Upper lobe of right lung (tissue), 1 donor: ENCODE measurements at regions not wholly inside any gene's neighbourhood (a gene's known extent, or its start where the extent isn't known, plus 50 kb on each side); places are given as distances from the start of the nearest gene placed in this dataset.
"Not testable (repeated sequence)": the region's sequence is repeated elsewhere in the genome, so short reads cannot be mapped to it uniquely, and the experiment has no call there.

Source experiments
- ATAC-seq: fragments of 200-7000 bp; cut with Tn5 transposase; one replicate; pipeline ENCODE4 v1.9.1; 2020; ENCODE audit warnings: mild to moderate bottlenecking, moderate library complexity
- DNase-seq: peaks from one replicate; pipeline ENCODE4 v3.0.0-alpha.2; 2020
- H3K27ac ChIP-seq: fragments of 200-600 bp; one replicate; pipeline ENCODE4 v1.8.0; 2022
- H3K27me3 ChIP-seq: fragments of 200-600 bp; one replicate; pipeline ENCODE4 v1.8.0; 2022; ENCODE audit warnings: mild to moderate bottlenecking
- H3K36me3 ChIP-seq: fragments of 200-600 bp; one replicate; pipeline ENCODE4 v1.8.0; 2022
- H3K4me1 ChIP-seq: fragments of 200-600 bp; one replicate; pipeline ENCODE4 v1.8.0; 2022
- H3K4me3 ChIP-seq: fragments of 200-600 bp; one replicate; pipeline ENCODE4 v1.8.0; 2022; ENCODE audit warnings: mild to moderate bottlenecking
- H3K9me3 ChIP-seq: fragments of 200-600 bp; one replicate; pipeline ENCODE4 v1.8.0; 2022
- intact Hi-C: fragments of 100-400 bp; cut with DNase I; formaldehyde crosslinking; loops from one replicate; pipeline ENCODE4 v1.11.0; 2022
- TF ChIP-seq, protein P1 (sequence below): fragments of 200-600 bp; IDR thresholded peaks from one replicate; pipeline ENCODE4 v1.8.0; 2022; ENCODE audit warnings: antibody characterized with exemption
- donor health status: DM: no; HTN: yes; CAD: no; lungs with severe emphysema.

- H3K4me3 ChIP-seq, result no peak overlapping the region
- no peaks in the 10 kb centered on the region for H3K27me3 ChIP-seq
- intact Hi-C loops, result no loop called here
- DNase-seq (no peak), ATAC-seq (no peak)
- no peak overlapping the region for H3K27ac ChIP-seq
- H3K36me3 ChIP-seq, result no peaks in the 10 kb centered on the region
- TF ChIP-seq, protein P1, sequence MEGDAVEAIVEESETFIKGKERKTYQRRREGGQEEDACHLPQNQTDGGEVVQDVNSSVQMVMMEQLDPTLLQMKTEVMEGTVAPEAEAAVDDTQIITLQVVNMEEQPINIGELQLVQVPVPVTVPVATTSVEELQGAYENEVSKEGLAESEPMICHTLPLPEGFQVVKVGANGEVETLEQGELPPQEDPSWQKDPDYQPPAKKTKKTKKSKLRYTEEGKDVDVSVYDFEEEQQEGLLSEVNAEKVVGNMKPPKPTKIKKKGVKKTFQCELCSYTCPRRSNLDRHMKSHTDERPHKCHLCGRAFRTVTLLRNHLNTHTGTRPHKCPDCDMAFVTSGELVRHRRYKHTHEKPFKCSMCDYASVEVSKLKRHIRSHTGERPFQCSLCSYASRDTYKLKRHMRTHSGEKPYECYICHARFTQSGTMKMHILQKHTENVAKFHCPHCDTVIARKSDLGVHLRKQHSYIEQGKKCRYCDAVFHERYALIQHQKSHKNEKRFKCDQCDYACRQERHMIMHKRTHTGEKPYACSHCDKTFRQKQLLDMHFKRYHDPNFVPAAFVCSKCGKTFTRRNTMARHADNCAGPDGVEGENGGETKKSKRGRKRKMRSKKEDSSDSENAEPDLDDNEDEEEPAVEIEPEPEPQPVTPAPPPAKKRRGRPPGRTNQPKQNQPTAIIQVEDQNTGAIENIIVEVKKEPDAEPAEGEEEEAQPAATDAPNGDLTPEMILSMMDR, result no peak
- no peaks in the 10 kb centered on the region for H3K4me1 ChIP-seq
- no peaks in the 10 kb centered on the region for H3K9me3 ChIP-seq
Observed at GRCh38 chr2:64250063-64250462, 105.8 kb upstream of the PELI1 start.

- Histone ChIP-seq H3K4me3 (no peak overlapping the region), H3K27me3 (no peaks in the 10 kb centered on the region), H3K36me3 (no peaks in the 10 kb centered on the region), H3K27ac (no peak overlapping the region), H3K4me1 (no peaks in the 10 kb centered on the region), H3K9me3 (no peaks in the 10 kb centered on the region)
- ATAC-seq (no peak), DNase-seq (no peak)
- intact Hi-C loops, result no loop called here
- TF ChIP-seq, protein P1, result no peak
Observed at GRCh38 chr2:64250751-64251423, 106.7 kb upstream of the PELI1 start.

DNA sequence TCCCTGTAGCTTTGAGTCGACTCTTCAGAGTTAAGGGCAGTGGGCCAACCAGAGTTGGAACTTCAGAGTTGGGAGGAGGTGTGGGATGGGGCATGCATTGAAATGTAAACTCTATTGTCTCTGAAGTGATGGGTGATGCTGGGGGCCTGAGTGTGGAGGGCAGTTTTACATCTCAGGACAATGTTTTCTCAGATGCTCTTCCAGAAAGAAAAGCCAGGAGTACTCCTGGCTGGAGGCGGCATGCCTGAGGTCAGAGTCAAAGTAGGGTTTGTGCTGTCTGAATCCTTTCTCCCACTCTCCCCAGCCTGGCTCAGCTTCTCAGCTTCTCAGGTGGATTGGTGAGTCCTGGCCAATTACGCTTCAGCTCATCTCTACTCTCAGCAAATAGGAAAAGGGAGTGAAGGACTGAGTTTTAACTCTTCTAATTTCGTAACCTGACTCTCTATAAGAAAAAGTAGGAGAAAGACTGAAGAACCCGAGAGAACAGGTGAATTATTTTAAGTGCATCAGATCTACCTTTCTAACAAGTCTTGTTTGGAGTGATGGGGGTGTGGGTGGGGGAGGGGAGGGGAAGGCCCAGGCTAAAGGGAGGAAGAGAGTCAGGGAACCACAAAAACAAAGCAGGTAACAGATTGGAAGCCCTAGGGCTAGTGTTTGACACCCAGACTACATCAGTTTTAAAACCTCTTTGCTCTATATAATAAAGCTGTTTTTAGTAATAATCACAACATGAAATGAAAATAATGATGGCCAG, 107.5 kb upstream of the PELI1 start:
- ATAC-seq, result no peak
- Histone ChIP-seq H3K4me3 (no peak overlapping the region), H3K27me3 (no peaks in the 10 kb centered on the region), H3K9me3 (no peaks in the 10 kb centered on the region), H3K4me1 (no peaks in the 10 kb centered on the region), H3K36me3 (no peaks in the 10 kb centered on the region), H3K27ac (no peak overlapping the region)
- TF ChIP-seq, protein P1, result no peak
- intact Hi-C loops, result no loop called here
- no peak for DNase-seq

GRCh38 chr2:64252251-64252978, 108.2 kb upstream of the PELI1 start:
- ATAC-seq, H3K27me3 ChIP-seq, intact Hi-C loops, H3K4me3 ChIP-seq, H3K4me1 ChIP-seq, H3K36me3 ChIP-seq, H3K27ac ChIP-seq, H3K9me3 ChIP-seq, DNase-seq: not testable (repeated sequence)

- H3K27me3 ChIP-seq, H3K4me3 ChIP-seq, DNase-seq, H3K27ac ChIP-seq, H3K36me3 ChIP-seq, intact Hi-C loops, H3K9me3 ChIP-seq, ATAC-seq, H3K4me1 ChIP-seq: not testable (repeated sequence)
Observed at GRCh38 chr2:64253421-64253820, 109.2 kb upstream of the PELI1 start.

- no peaks in the 10 kb centered on the region for H3K36me3 ChIP-seq
- no peak for ATAC-seq
- H3K4me1 ChIP-seq, result peaks cover 13% of the 10 kb centered on the region
- H3K27ac ChIP-seq, result no peak overlapping the region
- H3K27me3 ChIP-seq, result no peaks in the 10 kb centered on the region
- intact Hi-C loops, result no loop called here
- H3K4me3 ChIP-seq, result no peak overlapping the region
- no peaks in the 10 kb centered on the region for H3K9me3 ChIP-seq
- TF ChIP-seq, protein P1, result no peak
- no peak for DNase-seq
Observed at GRCh38 chr2:64258566-64258965, 114.3 kb upstream of the PELI1 start.
